K562 (cell line): ENCODE measurements at regions not wholly inside any gene's neighbourhood (a gene's known extent, or its start where the extent isn't known, plus 50 kb on each side); places are given as distances from the start of the nearest gene placed in this dataset.

Source experiments
- ATAC-seq: fragments of 200-7000 bp; cut with Tn5 transposase; 3 replicates; pipeline ENCODE4 v1.9.1; 2020; ENCODE audit warnings: moderate library complexity
- BruUV-seq: library from RNA; stranded (reverse); fragments of 400-500 nt; replicated peaks from 2 replicates; lab custom pipeline; 2021; lab: Mats Ljungman, UMichigan
- CTCF ChIA-PET: fragments of 300-600 bp; formaldehyde crosslinking; extraction: SDS; loops from one replicate; lab custom pipeline; 2021; ENCODE audit warnings: low intra/inter-chr PET ratio; lab: Yijun Ruan, JAX
- POLR2A ChIA-PET: fragments of 300-600, 350-650 bp; sonication (Branson Sonifier 250); formaldehyde crosslinking; extraction: SDS; loops from one replicate; lab custom pipeline; 2021; ENCODE audit warnings: antibody characterized with exemption, inconsistent platforms; lab: Yijun Ruan, JAX
- DNase-seq, 4 experiments: peaks; one replicate each; pipeline versions ENCODE4 v3.0.0 to v3.0.0-alpha.2; 2011 to 2018; ENCODE audit warnings: low spot score in 3 of 4, mixed read lengths in 3 of 4; ENCODE audit errors: extremely low read depth in 1 of 4
- FAIRE-seq: peaks from 2 replicates; lab custom pipeline; 2011; peaks lifted over from hg19 to GRCh38; lab: Jason Lieb, UNC
- H2AFZ ChIP-seq: 2 replicates; pipeline ENCODE4 v1.6.0; 2011; ENCODE audit warnings: low read depth, low read length, control low read depth, inconsistent platforms
- H3K27ac ChIP-seq: fragments of 200-600 bp; 3 replicates; pipeline ENCODE4 v1.8.0; 2011; ENCODE audit warnings: low read depth, mild to moderate bottlenecking, control low read depth, inconsistent platforms, low read length, moderate library complexity, mixed read lengths; ENCODE audit errors: extremely low read depth
- H3K27me3 ChIP-seq, 2 experiments: fragments of 300-600 bp in 1 of 2; 2 replicates in 1 of 2; 3 replicates in 1 of 2; pipeline versions ENCODE4 v1.6.0 to v1.8.0; 2011; ENCODE audit warnings: inconsistent platforms in 2 of 2, low read length in 2 of 2, mild to moderate bottlenecking in 1 of 2, mixed read lengths in 1 of 2, moderate library complexity in 1 of 2; ENCODE audit not compliant: control insufficient read depth in 2 of 2, insufficient read depth in 2 of 2
- H3K36me3 ChIP-seq: fragments of 300-600 bp; 3 replicates; pipeline ENCODE4 v1.8.0; 2011; ENCODE audit warnings: mild to moderate bottlenecking, low read length, inconsistent platforms; ENCODE audit not compliant: control insufficient read depth, insufficient read depth
- H3K4me1 ChIP-seq, 2 experiments: fragments of 200-600 bp in 1 of 2; replicated peaks in 1 of 2; 2 replicates in 1 of 2; 3 replicates in 1 of 2; pipeline versions ENCODE4 v1.5.1 to v1.8.0; 2011; ENCODE audit warnings: inconsistent platforms in 2 of 2, low read length in 2 of 2, mild to moderate bottlenecking in 1 of 2, mixed read lengths in 1 of 2, moderate library complexity in 1 of 2; ENCODE audit not compliant: control insufficient read depth in 2 of 2, insufficient read depth in 2 of 2
- H3K4me2 ChIP-seq: 2 replicates; pipeline ENCODE4 v1.6.1; 2011; ENCODE audit warnings: low read length, control low read depth, inconsistent platforms, mixed read lengths; ENCODE audit not compliant: insufficient read depth
- H3K4me3 ChIP-seq: fragments of 200-600 bp; sonication (generic), shearing (Covaris generic); 2 replicates; pipeline ENCODE4 v1.5.1; 2016; ENCODE audit warnings: control low read depth, inconsistent platforms
- H3K79me2 ChIP-seq: fragments of 200-600 bp; 3 replicates; pipeline ENCODE4 v1.8.0; 2011; ENCODE audit warnings: low read length, inconsistent platforms; ENCODE audit not compliant: control insufficient read depth, insufficient read depth
- H3K9ac ChIP-seq, 2 experiments: 2 replicates each; pipeline versions ENCODE4 v1.6.0 to v1.6.1; 2011; ENCODE audit warnings: low read depth in 2 of 2, low read length in 2 of 2, control low read depth in 1 of 2, inconsistent platforms in 1 of 2, mild to moderate bottlenecking in 1 of 2, mixed read lengths in 1 of 2; ENCODE audit not compliant: insufficient read depth in 1 of 2
- H3K9me1 ChIP-seq: one replicate; pipeline ENCODE4 v1.6.0; 2011; ENCODE audit warnings: inconsistent platforms, mild to moderate bottlenecking, low read length, moderate library complexity; ENCODE audit not compliant: control insufficient read depth, insufficient read depth
- H3K9me3 ChIP-seq: replicated peaks from 2 replicates; pipeline ENCODE4 v1.5.1; 2011; ENCODE audit warnings: low read depth, low read length, inconsistent platforms; ENCODE audit not compliant: control insufficient read depth, insufficient read depth
- H4K20me1 ChIP-seq: replicated peaks from 2 replicates; pipeline ENCODE4 v1.6.1; 2011; ENCODE audit warnings: low read length, inconsistent platforms, mixed read lengths; ENCODE audit not compliant: control insufficient read depth, insufficient read depth
- CTBP1 ChIP-seq: fragments of 450-650 bp; IDR thresholded peaks from 2 replicates; pipeline ENCODE4 v1.6.1; 2016; ENCODE audit warnings: borderline replicate concordance
- EHMT2 ChIP-seq: fragments of 450-650 bp; IDR thresholded peaks from 2 replicates; pipeline ENCODE4 v1.6.1; 2018; ENCODE audit warnings: antibody characterized with exemption
- ETS2 ChIP-seq: IDR thresholded peaks from 2 replicates; pipeline ENCODE4 v1.6.1; 2016; ENCODE audit warnings: borderline replicate concordance, missing genetic modification characterization, mild to moderate bottlenecking, moderate library complexity, missing compliant biosample characterization; ENCODE audit not compliant: poor library complexity, severe bottlenecking
- KLF16 ChIP-seq: IDR thresholded peaks from 2 replicates; pipeline ENCODE4 v1.6.1; 2016; ENCODE audit warnings: antibody characterized with exemption
- NFIC ChIP-seq: fragments of 450-650 bp; IDR thresholded peaks from 2 replicates; pipeline ENCODE4 v1.6.1; 2017; ENCODE audit warnings: mild to moderate bottlenecking, inconsistent platforms
- SETDB1 ChIP-seq: IDR thresholded peaks from one replicate; pipeline ENCODE4 v1.6.1; 2012; ENCODE audit warnings: low read length, control low read depth, inconsistent platforms
- TAF9B ChIP-seq: fragments of 450-650 bp; IDR thresholded peaks from 2 replicates; pipeline ENCODE4 v1.6.1; 2018; ENCODE audit warnings: mild to moderate bottlenecking; ENCODE audit not compliant: partially characterized antibody
- ZNF232 ChIP-seq: sonication (generic); formaldehyde crosslinking; IDR thresholded peaks from 2 replicates; pipeline ENCODE4 v1.8.0; 2022; ENCODE audit warnings: mild to moderate bottlenecking, missing genetic modification reagents
- WGBS: fragments of 100-300 bp; shearing (Covaris generic); methylation state at CpG from one replicate; pipeline ENCODE4 v1.1.6; 2016; ENCODE audit warnings: low coverage, mixed read lengths; ENCODE audit not compliant: insufficient coverage; ENCODE audit errors: missing lambda C conversion rate; 5-methylcytosine and 5-hydroxymethylcytosine counted together
- in situ Hi-C: fragments of 300-500 bp; cut with MboI; formaldehyde crosslinking; loops from 4 replicates; pipeline ENCODE4 v1.15.0; 2018; ENCODE audit warnings: inconsistent platforms, mixed read lengths
- intact Hi-C: fragments of 100-400 bp; cut with micrococcal nuclease; formaldehyde crosslinking; loops from 2 replicates; pipeline ENCODE4 v1.14.2; 2022

DNA sequence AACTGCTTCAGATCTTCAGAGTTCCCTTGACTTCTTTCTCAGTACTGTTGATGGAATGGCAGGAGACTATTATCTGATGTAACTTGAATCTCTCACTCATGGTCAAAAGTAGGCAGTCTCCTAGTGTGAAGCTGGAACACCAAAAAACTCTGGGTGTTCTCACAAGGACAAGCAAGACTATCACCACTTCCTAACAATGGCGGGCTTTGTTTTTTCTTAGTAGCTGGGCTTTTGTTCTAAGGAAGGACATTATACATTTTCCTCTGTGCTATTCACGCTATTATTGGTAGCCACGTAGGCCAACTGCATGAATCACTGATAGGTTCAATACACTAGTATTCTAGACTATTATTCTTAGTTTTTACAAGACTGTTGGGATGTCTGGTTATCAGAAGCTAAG, 67.7 kb upstream of the ATG10 start:
- POLR2A ChIA-PET, result no interaction called here
- DNase-seq, result peak in 1 of 4 experiments; percentile 11
- WGBS, result 84% methylated on average over 3 of the region's 3 CpGs
- intact Hi-C loops, result no loop called here
- no peaks in the 10 kb centered on the region for H3K79me2 ChIP-seq
- H2AFZ ChIP-seq, result peak overlapping the region; percentile 70
- no peak overlapping the region for H3K27ac ChIP-seq
- peaks cover 0 to 17% of the 10 kb centered on the region in 2 experiments; a peak in 4 of 5 replicates for H3K4me1 ChIP-seq
- in situ Hi-C loops, result no loop called here
- no peaks in the 10 kb centered on the region for H4K20me1 ChIP-seq
- CTCF ChIA-PET, result no interaction called here
- no peak overlapping the region for H3K4me2 ChIP-seq
- no peaks in the 10 kb centered on the region for H3K9me1 ChIP-seq
- peak; percentile 61 for ATAC-seq
- no peak for TF ChIP-seq SETDB1
- TF ChIP-seq EHMT2, result peak; percentile 34; the same call in 1 of the 2 replicates
- BruUV-seq, result no TSS peak
- FAIRE-seq, result no peak
- no peaks in the 10 kb centered on the region for H3K36me3 ChIP-seq
- no peak overlapping the region for H3K9ac ChIP-seq
- no peaks in the 10 kb centered on the region for H3K9me3 ChIP-seq
- H3K4me3 ChIP-seq, result no peak overlapping the region
- no peaks in the 10 kb centered on the region for H3K27me3 ChIP-seq

DNA sequence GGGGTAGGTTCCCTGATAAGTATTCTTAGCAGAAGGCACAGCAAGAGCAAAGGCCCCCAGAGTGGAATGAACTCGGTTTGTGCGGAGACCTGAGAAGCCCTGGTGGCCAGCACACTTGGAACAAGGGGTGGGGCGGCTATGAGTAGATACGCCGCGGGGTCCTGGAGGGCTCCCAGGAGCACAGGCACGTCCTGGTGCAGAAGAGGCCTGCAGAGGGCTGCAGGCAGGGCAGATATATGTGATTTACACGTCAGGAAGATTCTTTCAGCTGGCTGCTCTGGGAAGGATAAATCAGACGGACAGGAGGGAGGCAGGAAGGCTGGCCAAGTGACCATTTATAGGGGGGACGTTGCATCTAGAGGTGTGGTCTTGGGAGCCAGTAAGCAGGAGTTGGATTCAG, 70.2 kb upstream of the ATG10 start:
- TF ChIP-seq ZNF232 (CRISPR knock-in tag) (no peak), CTBP1 (no peak), NFIC (no peak), ETS2 (tag) (no peak), TAF9B (no peak), KLF16 (no peak)
- TF ChIP-seq, all 486 proteins: peak for 0
- FAIRE-seq, result no peak
- in situ Hi-C loops, result no loop called here

More for the DNA sequence above, 70.2 kb upstream of the ATG10 start:
- DNase-seq (no peak), ATAC-seq (no peak)
- POLR2A ChIA-PET, result no interaction called here
- BruUV-seq, result no TSS peak
- no peak overlapping the region for H3K9ac ChIP-seq
- CTCF ChIA-PET, result no interaction called here
- H3K4me2 ChIP-seq, result no peak overlapping the region
- no peaks in the 10 kb centered on the region for H3K9me3 ChIP-seq
- H3K36me3 ChIP-seq, result no peaks in the 10 kb centered on the region
- H3K9me1 ChIP-seq, result no peaks in the 10 kb centered on the region
- H3K27ac ChIP-seq, result no peak overlapping the region
- H3K79me2 ChIP-seq, result no peaks in the 10 kb centered on the region
- intact Hi-C loops, result no loop called here
- H3K4me1 ChIP-seq, result peaks cover 0 to 5% of the 10 kb centered on the region in 2 experiments; a peak in 3 of 5 replicates
- H3K4me3 ChIP-seq, result no peak overlapping the region
- no peak overlapping the region for H2AFZ ChIP-seq
- 65% methylated on average over 10 of the region's 10 CpGs for WGBS
- H4K20me1 ChIP-seq, result no peaks in the 10 kb centered on the region
- H3K27me3 ChIP-seq, result no peaks in the 10 kb centered on the region
